Endometrial microvascular endothelial cells (primary cell): ENCODE measurements at regions not wholly inside any gene's neighbourhood (a gene's known extent, or its start where the extent isn't known, plus 50 kb on each side); places are given as distances from the start of the nearest gene placed in this dataset.
"Not testable (repeated sequence)": the region's sequence is repeated elsewhere in the genome, so short reads cannot be mapped to it uniquely, and the experiment has no call there.

ENCODE experiments used
- in situ Hi-C: cut with HindIII; loops from 2 replicates; pipeline ENCODE4 v1.10.0; 2017; ENCODE audit warnings: low sequenced_read_pairs, low pct_unique_long_range_greater_than_20kb; ENCODE audit errors: inconsistent ontology term

- in situ Hi-C loops = no loop called here
Observed at GRCh38 chr5:96292582-96293247, 140.3 kb downstream of the PCSK1 start.

DNA sequence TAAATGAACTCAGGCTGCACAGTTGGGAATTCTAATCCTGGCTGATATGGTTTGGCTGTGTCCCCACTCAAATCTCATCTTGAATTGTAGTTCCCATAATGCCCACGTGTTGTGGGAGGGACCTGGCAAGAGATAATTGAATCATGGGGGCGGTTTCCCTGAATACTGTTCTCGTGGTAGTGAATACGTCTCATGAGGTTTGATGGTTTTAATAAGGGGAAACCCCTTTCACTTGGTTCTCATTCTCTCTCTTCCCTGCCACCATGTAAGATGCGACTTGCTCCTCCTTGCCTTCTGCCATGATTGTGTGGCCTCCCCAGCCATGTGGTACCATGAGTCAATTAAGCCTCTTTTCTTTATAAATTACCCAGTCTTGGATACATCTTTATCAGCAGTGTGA lies 143.8 kb downstream of the PCSK1 start:
- in situ Hi-C loops = not testable (repeated sequence)

GRCh38 chr5:96288845-96289185 lies 144.2 kb downstream of the PCSK1 start:
- in situ Hi-C loops = no loop called here

DNA sequence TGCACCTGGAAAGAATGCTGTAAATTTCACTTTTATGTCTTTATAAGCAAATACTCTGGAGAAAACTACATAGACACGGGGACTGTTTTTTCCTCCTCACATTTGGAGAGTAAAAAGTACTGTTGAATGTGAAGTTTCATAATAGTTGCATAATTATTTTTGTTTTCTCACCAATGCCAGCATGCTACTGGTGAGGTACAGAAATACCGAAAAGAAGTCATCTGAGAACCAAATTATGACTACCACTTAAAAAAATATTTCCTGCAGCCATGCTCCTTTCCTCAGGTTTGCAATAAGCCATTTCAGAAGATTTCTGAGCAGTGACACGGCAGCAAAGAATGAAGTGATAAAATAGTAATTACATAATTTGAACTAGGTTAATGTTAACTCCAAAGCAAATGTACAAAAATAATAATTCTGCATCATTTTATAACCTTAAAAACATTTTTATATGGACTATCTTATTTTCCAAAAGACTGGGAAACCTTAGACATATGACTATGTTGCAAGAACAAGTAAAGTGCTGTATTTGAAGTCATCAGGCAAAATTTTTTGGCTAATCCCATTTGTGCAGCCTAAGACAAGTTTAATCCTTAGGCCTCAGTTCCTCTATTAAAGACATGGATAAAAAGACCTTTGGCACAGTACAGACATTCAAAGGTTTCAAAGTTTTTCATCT lies 144.7 kb downstream of the PCSK1 start:
- in situ Hi-C loops = no loop called here

GRCh38 chr5:96287136-96287535 lies 145.9 kb downstream of the PCSK1 start:
- in situ Hi-C loops = no loop called here

GRCh38 chr5:96285823-96286222 lies 147.2 kb downstream of the PCSK1 start:
- in situ Hi-C loops = no loop called here

DNA sequence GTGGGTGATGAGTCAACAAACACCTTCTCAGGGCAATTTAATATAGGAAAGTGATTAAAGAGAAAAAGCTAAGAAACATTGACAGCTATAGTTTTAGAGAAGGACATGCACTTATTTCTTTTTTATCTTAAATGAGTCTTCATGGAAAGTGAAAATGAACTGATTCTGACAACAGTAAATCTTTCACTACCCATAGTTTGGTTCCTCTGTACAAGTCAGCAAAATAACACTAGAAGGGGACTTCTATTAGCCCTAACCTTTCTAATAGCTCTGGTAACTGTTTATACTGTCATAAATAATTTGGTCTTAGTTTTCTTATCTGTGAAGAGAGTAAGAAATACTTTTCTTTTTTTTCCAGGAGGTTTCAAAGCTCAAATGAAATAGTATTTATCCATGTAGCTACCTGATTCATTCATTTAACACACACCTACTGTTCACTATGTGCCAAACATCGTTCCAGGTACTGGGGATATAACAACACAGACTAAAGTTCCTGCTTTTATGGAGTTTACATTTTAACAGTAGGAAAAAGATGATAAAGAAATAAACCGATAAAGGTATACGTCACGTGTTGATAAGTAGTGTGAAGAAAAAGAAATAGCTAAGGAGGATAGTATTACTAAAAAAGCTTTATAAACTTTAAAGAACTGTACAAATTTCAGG lies 148.2 kb downstream of the PCSK1 start:
- in situ Hi-C loops = no loop called here

- in situ Hi-C loops = no loop called here
Observed at GRCh38 chr5:96283589-96283988, 149.5 kb downstream of the PCSK1 start.

DNA sequence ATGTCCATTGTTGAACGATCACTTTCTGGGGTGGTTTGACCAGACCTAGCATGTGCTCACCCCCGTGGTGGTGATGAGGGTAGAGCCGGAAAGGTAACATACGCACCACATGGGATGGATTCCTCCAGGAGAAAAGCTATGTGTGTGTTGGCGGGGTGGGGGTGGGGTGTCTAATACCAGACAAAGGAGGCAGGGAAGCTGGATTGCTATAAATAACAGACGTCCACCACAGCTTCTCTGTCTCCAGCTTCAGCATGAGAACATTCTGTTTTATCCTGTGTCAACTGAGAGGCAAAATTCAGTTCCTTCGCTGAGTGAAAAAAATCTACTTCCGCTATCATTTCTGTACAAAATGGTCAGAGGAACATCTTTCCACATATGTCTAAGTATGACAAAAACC lies 151.0 kb downstream of the PCSK1 start:
- in situ Hi-C loops = no loop called here

DNA sequence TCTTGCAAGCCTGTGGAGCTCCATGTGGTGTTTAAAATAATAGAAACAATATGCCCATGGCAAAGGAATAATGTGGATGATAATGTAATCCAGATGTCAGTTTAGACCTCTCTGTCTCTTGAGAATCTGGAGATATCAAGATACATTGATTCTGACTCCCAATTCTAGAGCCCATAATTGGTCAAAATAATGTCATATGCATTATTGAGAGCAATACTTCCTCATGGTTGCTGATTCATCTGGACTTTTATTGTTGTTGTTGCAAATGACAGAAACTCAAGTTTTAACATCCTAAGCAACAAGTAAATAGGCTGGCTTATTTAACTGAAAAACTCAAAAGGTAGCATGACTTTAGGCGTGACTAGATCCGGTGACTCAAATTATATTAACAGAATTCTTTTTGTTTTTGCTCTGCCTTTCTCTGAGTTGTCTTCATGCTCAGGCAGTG lies 152.1 kb downstream of the PCSK1 start:
- in situ Hi-C loops = no loop called here

DNA sequence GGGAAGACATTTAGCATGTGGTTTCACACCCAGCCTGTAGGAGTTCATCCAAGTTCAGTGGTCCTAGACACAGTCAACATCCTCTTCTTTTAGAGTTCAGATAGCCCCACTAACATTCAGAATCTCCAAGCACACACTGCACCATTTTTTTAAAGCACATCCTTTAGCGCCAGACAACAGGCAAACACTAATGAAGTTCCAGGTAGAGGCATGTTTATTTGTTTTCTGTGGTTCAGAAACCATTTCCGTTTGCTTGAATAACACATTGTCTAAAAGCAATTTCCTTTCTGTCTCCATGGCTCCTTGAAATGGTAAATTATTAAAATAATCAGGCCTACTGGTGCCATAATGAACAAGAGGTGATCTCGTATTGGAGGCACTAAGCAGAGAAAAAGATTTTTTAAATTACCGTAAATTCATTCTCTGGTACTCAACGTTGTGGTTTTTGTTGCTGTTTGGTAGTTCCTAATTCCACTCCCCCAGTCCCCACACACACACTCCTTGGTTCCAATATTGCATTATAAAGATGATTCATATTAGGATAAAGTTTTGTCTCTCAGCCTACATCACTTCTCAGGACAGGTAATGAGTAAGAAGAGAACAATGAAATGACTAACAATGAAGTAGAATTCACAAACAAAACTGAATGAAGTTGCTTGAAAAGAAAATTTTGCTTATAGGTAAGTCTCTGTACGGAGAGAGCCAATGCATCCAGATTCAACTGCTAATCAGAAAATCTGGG lies 153.1 kb downstream of the PCSK1 start:
- in situ Hi-C loops = no loop called here

- in situ Hi-C loops = no loop called here
Observed at GRCh38 chr5:96278981-96279380, 154.1 kb downstream of the PCSK1 start.

GRCh38 chr5:96275051-96275450 lies 158.0 kb downstream of the PCSK1 start:
- in situ Hi-C loops = no loop called here

DNA sequence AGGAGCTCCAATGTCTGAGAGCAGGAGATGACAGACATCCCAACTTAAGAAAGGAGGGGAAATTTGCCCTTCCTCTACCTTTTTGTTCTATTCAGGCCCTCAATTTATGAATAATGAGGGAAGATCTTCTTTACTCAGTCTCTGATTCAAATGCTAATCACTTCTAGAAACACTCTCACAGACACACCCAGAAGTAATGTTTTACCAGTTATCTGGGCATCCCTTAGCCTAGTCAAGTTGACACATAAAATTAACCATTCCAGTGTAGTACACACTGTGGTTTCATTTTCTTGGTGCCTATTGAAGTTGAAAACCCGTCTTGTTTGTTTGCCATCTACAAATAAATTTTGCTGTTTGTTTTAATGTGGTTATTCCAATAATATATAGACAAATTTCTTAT lies 167.6 kb downstream of the PCSK1 start:
- in situ Hi-C loops = no loop called here

DNA sequence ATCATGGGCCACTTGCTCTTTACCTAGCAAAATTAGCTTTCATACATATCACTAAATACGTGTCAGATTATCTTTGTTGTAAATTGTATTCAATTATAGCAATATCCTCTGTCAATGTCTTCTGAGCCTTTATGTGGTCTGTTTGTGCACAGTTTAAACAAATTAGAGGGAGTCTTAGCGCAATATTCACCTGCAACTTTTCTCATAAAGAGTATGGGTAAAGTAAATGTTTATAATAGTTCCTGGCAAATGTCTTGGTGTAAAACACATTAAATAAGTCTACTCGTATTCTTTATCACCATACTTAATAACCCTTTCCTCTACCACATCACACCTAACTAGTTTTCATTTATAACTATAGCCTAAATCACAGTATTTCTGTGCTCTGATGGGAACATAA lies 169.0 kb downstream of the PCSK1 start:
- in situ Hi-C loops = no loop called here

- in situ Hi-C loops = no loop called here
Observed at GRCh38 chr5:96262105-96262504, 170.9 kb downstream of the PCSK1 start.

- in situ Hi-C loops = no loop called here
Observed at GRCh38 chr5:96260009-96260408, 173.0 kb downstream of the PCSK1 start.

- in situ Hi-C loops = no loop called here
Observed at GRCh38 chr5:96259151-96259772, 173.8 kb downstream of the PCSK1 start.

GRCh38 chr5:96258692-96259091 lies 174.4 kb downstream of the PCSK1 start:
- in situ Hi-C loops = no loop called here
